ENCODE measurements at regions not wholly inside any gene's neighbourhood (a gene's known extent, or its start where the extent isn't known, plus 50 kb on each side); places are given as distances from the start of the nearest gene placed in this dataset.

GRCh38 chr14:51455041-51455835, 196.5 kb upstream of the FRMD6 start:
- no peak for TF ChIP-seq CTCF (IDR thresholded peaks at IDR 0.05)
- no peak for TF ChIP-seq POLR2A (IDR thresholded peaks at IDR 0.05)

Data from heart left ventricle (tissue), 13 donors.